ENCODE measurements at regions not wholly inside any gene's neighbourhood (a gene's known extent, or its start where the extent isn't known, plus 50 kb on each side); places are given as distances from the start of the nearest gene placed in this dataset.

GRCh38 chr10:117463545-117463920, 79.0 kb upstream of the EMX2 start:
- TF ChIP-seq CTCF (IDR thresholded peaks at IDR 0.05) (no peak), POLR2A (IDR thresholded peaks at IDR 0.05) (no peak), POLR2AphosphoS5 (IDR thresholded peaks at IDR 0.05) (no peak)
